Hepatocyte (in vitro differentiated cells): ENCODE measurements at regions not wholly inside any gene's neighbourhood (a gene's known extent, or its start where the extent isn't known, plus 50 kb on each side); places are given as distances from the start of the nearest gene placed in this dataset.
"Not testable (repeated sequence)": the region's sequence is repeated elsewhere in the genome, so short reads cannot be mapped to it uniquely, and the experiment has no call there.

Experiments
- DNase-seq: peaks from one replicate; pipeline ENCODE4 v3.0.0-alpha.2; 2016; ENCODE audit warnings: low spot score
- H2AFZ ChIP-seq: fragments of 200-600 bp; sonication (generic); 2 replicates; pipeline ENCODE4 v1.6.0; 2016; ENCODE audit warnings: antibody characterized with exemption, mild to moderate bottlenecking
- H3K27ac ChIP-seq: fragments of 200-600 bp; sonication (generic); 2 replicates; pipeline ENCODE4 v1.5.1; 2016; ENCODE audit warnings: mild to moderate bottlenecking
- H3K27me3 ChIP-seq: fragments of 200-600 bp; sonication (generic); 2 replicates; pipeline ENCODE4 v1.6.1; 2016
- H3K36me3 ChIP-seq: fragments of 200-600 bp; sonication (generic); replicated peaks from 2 replicates; pipeline ENCODE4 v1.5.1; 2016; ENCODE audit warnings: low read depth; ENCODE audit not compliant: insufficient read depth
- H3K4me1 ChIP-seq: fragments of 200-600 bp; sonication (generic); 2 replicates; pipeline ENCODE4 v1.5.1; 2016; ENCODE audit warnings: mild to moderate bottlenecking, moderate library complexity; ENCODE audit not compliant: insufficient read depth
- H3K4me2 ChIP-seq: fragments of 200-600 bp; sonication (generic); 2 replicates; pipeline ENCODE4 v1.6.0; 2016
- H3K4me3 ChIP-seq: fragments of 200-600 bp; sonication (generic); 2 replicates; pipeline ENCODE4 v1.5.1; 2016; ENCODE audit warnings: mild to moderate bottlenecking
- H3K79me2 ChIP-seq: fragments of 200-600 bp; sonication (generic); 2 replicates; pipeline ENCODE4 v1.6.0; 2017; ENCODE audit warnings: mild to moderate bottlenecking
- H3K9me2 ChIP-seq: fragments of 200-600 bp; sonication (generic); replicated peaks from 2 replicates; pipeline ENCODE4 v1.6.0; 2017; ENCODE audit warnings: mild to moderate bottlenecking; ENCODE audit not compliant: insufficient read depth
- H3K9me3 ChIP-seq: fragments of 200-600 bp; sonication (generic); 2 replicates; pipeline ENCODE4 v1.5.1; 2016; ENCODE audit warnings: low read depth, mild to moderate bottlenecking
- H4K20me1 ChIP-seq: fragments of 200-600 bp; sonication (generic); 2 replicates; pipeline ENCODE4 v1.6.0; 2016; ENCODE audit warnings: mild to moderate bottlenecking; ENCODE audit not compliant: insufficient read depth, poor library complexity, severe bottlenecking
- EZH2 ChIP-seq: fragments of 200-600 bp; sonication (generic); IDR thresholded peaks from 2 replicates; pipeline ENCODE4 v1.6.1; 2016; ENCODE audit warnings: antibody characterized with exemption, mild to moderate bottlenecking, borderline replicate concordance
- EZH2phosphoT487 ChIP-seq: fragments of 200-600 bp; sonication (generic); IDR thresholded peaks from one replicate; pipeline ENCODE4 v1.6.1; 2018; ENCODE audit warnings: antibody characterized with exemption, mild to moderate bottlenecking, low read depth, moderate library complexity; ENCODE audit not compliant: unreplicated experiment, severe bottlenecking
- WGBS: methylation state at CpG from one replicate; pipeline ENCODE4 v1.1.6; 2016; ENCODE audit warnings: low lambda C conversion rate; ENCODE audit errors: missing lambda C conversion rate; 5-methylcytosine and 5-hydroxymethylcytosine counted together
- TF ChIP-seq, protein P1 (sequence below): fragments of 200-600 bp; sonication (generic); IDR thresholded peaks from 2 replicates; pipeline ENCODE4 v1.5.1; 2016; ENCODE audit warnings: antibody characterized with exemption, mild to moderate bottlenecking; ENCODE audit not compliant: poor library complexity

DNA sequence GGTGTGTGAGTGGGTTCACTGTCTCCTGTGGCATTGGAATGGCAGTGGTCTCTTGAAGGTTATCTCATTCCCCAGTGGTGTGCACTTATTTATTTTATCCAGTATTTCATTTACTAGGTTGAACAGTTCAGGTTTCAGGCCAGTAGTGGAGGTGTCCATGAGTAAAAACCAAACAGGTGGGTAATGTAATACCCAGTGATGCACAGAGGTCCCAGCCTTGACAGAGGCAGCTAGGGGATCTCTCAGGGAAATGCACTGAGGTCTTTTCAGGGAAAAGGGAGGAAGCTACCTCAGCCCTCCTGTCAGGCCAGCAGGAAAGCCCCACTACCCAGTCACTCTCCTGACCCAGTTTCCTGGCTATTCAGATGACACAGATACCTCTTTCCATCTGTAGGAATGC lies 403.6 kb downstream of the UTRN start:
- no peak overlapping the region for H2AFZ ChIP-seq
- H4K20me1 ChIP-seq, result no peaks in the 10 kb centered on the region
- TF ChIP-seq EZH2 (no peak), EZH2phosphoT487 (no peak)
- TF ChIP-seq, protein P1, sequence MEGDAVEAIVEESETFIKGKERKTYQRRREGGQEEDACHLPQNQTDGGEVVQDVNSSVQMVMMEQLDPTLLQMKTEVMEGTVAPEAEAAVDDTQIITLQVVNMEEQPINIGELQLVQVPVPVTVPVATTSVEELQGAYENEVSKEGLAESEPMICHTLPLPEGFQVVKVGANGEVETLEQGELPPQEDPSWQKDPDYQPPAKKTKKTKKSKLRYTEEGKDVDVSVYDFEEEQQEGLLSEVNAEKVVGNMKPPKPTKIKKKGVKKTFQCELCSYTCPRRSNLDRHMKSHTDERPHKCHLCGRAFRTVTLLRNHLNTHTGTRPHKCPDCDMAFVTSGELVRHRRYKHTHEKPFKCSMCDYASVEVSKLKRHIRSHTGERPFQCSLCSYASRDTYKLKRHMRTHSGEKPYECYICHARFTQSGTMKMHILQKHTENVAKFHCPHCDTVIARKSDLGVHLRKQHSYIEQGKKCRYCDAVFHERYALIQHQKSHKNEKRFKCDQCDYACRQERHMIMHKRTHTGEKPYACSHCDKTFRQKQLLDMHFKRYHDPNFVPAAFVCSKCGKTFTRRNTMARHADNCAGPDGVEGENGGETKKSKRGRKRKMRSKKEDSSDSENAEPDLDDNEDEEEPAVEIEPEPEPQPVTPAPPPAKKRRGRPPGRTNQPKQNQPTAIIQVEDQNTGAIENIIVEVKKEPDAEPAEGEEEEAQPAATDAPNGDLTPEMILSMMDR, result no peak
- H3K4me3 ChIP-seq, result no peak overlapping the region
- H3K27ac ChIP-seq, result no peak overlapping the region
- no peaks in the 10 kb centered on the region for H3K36me3 ChIP-seq
- H3K27me3 ChIP-seq, result no peaks in the 10 kb centered on the region
- peaks cover 7% of the 10 kb centered on the region for H3K79me2 ChIP-seq
- no peak overlapping the region for H3K4me2 ChIP-seq
- peaks cover 10% of the 10 kb centered on the region for H3K9me3 ChIP-seq
- DNase-seq, result no peak
- H3K4me1 ChIP-seq, result no peaks in the 10 kb centered on the region
- H3K9me2 ChIP-seq, result no peaks in the 10 kb centered on the region

DNA sequence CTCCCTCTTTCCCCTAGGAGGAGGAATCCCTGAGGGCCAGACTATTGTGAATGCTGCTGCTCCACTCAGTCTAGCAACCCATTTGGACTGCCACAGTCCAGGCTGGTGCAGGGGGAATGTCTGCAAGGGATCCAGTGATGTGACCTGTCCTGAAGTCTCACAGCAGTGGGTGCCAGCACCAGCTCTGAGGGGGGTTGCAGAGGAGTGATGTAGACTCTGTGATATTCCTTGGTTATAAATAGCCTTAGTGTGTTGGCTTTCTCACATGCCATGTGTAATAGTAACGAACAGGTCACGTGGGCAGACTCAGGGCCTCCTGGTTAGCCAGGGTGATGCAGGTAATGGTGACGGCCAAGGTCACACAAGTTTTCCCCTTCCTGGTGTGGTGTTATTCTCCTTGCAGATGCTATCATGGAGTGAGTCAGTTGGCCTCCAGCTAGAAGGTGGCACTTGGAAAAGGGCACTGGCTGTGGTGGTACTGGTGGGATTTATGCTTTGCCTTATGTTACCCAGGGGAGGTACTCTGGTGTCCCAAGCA lies 404.4 kb downstream of the UTRN start:
- DNase-seq, result no peak
- Histone ChIP-seq H3K4me2 (no peak overlapping the region), H3K36me3 (no peaks in the 10 kb centered on the region), H3K27ac (no peak overlapping the region), H3K79me2 (peaks cover 7% of the 10 kb centered on the region), H3K9me3 (peaks cover 10% of the 10 kb centered on the region), H3K27me3 (no peaks in the 10 kb centered on the region), H3K9me2 (no peaks in the 10 kb centered on the region), H3K4me3 (no peak overlapping the region), H3K4me1 (no peaks in the 10 kb centered on the region), H4K20me1 (no peaks in the 10 kb centered on the region), H2AFZ (no peak overlapping the region)
- TF ChIP-seq, protein P1, result no peak
- TF ChIP-seq EZH2phosphoT487 (no peak), EZH2 (no peak)
- WGBS, result 97% methylated on average over 3 of the region's 3 CpGs

- Histone ChIP-seq H3K79me2 (peaks cover 7% of the 10 kb centered on the region), H3K4me1 (no peaks in the 10 kb centered on the region), H2AFZ (no peak overlapping the region), H3K9me2 (no peaks in the 10 kb centered on the region), H3K4me2 (no peak overlapping the region), H3K27ac (no peak overlapping the region), H3K9me3 (peaks cover 10% of the 10 kb centered on the region), H4K20me1 (no peaks in the 10 kb centered on the region), H3K36me3 (no peaks in the 10 kb centered on the region), H3K27me3 (no peaks in the 10 kb centered on the region), H3K4me3 (no peak overlapping the region)
- DNase-seq, result no peak
- TF ChIP-seq EZH2 (no peak), EZH2phosphoT487 (no peak)
- TF ChIP-seq, protein P1, result no peak
- 93% methylated on average over 1 of the region's 1 CpG for WGBS
Measured at GRCh38 chr6:144690133-144690532, 405.0 kb downstream of the UTRN start.

- Histone ChIP-seq H3K27ac (no peak overlapping the region), H3K4me1 (no peaks in the 10 kb centered on the region), H3K4me3 (no peak overlapping the region), H2AFZ (no peak overlapping the region), H3K27me3 (no peaks in the 10 kb centered on the region), H3K79me2 (peaks cover 7% of the 10 kb centered on the region), H3K9me2 (no peaks in the 10 kb centered on the region), H3K9me3 (peaks cover 10% of the 10 kb centered on the region), H3K36me3 (no peaks in the 10 kb centered on the region), H3K4me2 (no peak overlapping the region), H4K20me1 (no peaks in the 10 kb centered on the region)
- WGBS, result 93% methylated on average over 4 of the region's 4 CpGs
- TF ChIP-seq, protein P1, result no peak
- TF ChIP-seq EZH2, result no peak
- no peak for TF ChIP-seq EZH2phosphoT487
- DNase-seq, result no peak
Measured at GRCh38 chr6:144690666-144691065, 405.5 kb downstream of the UTRN start.

GRCh38 chr6:144692050-144692449 lies 406.9 kb downstream of the UTRN start:
- H4K20me1 ChIP-seq, H2AFZ ChIP-seq, H3K4me3 ChIP-seq, H3K36me3 ChIP-seq, H3K27ac ChIP-seq, H3K9me2 ChIP-seq, DNase-seq, H3K4me1 ChIP-seq, H3K9me3 ChIP-seq, H3K4me2 ChIP-seq, H3K27me3 ChIP-seq, H3K79me2 ChIP-seq: not testable (repeated sequence)
- 96% methylated on average over 1 of the region's 1 CpG for WGBS
